Fibroblast of skin of right quadriceps (primary cell): ENCODE measurements at regions not wholly inside any gene's neighbourhood (a gene's known extent, or its start where the extent isn't known, plus 50 kb on each side); places are given as distances from the start of the nearest gene placed in this dataset.

Experiments
- DNase-seq: peaks from one replicate; pipeline ENCODE4 v3.0.0-alpha.2; 2013

GRCh38 chr1:244224487-244225430 is 173.7 kb downstream of the ZBTB18 start:
- DNase-seq = peak; percentile 26

GRCh38 chr1:244226435-244226834 is 175.4 kb downstream of the ZBTB18 start:
- DNase-seq = peak; percentile 53

DNA sequence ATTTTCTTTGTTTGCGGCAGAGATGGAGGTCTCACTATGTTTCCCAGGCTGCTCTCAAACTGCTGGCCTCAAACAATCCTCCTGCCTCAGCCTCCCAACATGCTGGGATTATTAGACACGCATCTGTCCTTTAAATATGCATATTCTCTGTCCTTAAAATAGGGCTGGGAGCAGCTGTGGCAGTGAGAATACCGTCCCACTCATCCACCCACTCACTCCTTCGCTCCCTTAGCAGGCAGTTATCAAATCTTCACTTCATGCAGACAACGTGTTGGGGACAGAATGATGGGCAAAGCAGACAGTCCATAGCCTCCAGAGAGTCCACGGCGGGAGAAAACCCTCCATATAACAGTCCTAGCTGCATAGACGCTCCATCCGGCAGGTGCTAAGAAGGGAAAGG is 179.4 kb downstream of the ZBTB18 start:
- DNase-seq = no peak

DNA sequence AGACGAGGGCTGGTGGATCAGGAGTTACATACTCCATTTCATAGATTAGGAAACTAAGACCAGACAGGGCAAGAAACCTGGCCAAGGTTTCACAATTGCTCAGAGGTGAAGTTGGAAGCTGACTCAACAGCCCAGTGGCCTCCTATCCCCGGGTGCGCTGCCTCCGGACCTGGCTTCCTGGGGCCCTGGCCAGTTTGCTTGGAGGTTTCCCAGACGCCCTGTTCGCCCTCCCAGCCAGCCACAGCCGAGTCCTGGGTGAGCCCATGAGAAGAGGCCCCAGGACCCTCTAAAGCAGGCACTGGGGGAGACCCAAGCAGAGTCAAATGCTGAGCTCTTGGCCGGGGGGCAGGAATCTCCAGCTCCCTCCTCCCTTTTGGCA is 180.1 kb downstream of the ZBTB18 start:
- DNase-seq = no peak

- DNase-seq = peak; percentile 45
Observed at GRCh38 chr1:244231572-244232315, 180.7 kb downstream of the ZBTB18 start.

DNA sequence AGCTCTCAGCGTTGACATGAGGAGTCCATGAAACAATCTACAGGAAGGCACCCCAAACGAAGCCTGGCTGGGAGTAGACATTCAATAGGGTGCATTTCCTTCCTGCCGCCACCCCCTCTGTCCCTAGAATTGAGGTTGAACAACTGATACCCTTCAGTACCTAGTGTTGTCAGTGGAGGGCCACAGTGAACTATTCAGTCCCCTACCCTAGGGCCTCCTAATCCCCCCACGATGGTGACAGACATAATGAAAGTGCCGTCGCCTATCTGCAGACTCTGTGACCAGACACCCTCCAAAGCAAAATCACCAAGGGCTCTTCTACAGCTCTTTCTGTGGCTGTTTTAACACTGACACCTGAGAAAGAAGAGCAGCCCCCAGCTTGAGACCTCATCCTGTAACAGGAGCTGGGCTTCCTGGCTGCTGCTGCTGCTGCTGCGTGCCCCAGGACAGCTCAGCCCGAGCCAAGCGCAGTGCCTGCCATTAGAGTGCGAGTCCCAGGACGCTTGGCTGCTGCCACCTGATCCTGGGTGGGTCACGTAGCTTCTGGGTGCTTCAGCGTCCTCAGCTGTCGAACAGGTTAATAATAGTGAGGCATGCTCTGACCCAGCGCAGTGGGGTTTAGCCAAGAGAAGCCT is 183.0 kb downstream of the ZBTB18 start:
- DNase-seq = no peak

GRCh38 chr1:244235157-244235556 is 184.1 kb downstream of the ZBTB18 start:
- DNase-seq = no peak

DNA sequence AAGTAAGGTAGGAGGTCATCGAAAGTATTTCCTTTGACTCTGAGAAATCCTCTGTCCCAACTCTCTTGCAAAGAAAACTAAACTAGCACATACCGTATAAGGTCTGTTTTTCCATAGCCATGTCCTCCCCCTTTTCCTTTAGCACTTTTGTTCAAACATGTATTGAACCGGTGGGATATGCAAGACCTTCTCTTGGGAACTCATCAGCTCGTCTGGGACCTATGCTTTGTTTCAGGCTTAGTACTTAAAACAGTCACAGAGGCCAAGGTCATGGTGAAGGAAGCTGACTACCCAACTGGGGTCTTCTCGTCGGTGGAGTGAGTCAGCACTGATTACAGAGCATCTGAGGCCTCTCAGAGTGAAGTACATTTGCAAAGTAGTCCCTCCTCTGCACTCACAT is 185.0 kb downstream of the ZBTB18 start:
- DNase-seq = peak; percentile 15

DNA sequence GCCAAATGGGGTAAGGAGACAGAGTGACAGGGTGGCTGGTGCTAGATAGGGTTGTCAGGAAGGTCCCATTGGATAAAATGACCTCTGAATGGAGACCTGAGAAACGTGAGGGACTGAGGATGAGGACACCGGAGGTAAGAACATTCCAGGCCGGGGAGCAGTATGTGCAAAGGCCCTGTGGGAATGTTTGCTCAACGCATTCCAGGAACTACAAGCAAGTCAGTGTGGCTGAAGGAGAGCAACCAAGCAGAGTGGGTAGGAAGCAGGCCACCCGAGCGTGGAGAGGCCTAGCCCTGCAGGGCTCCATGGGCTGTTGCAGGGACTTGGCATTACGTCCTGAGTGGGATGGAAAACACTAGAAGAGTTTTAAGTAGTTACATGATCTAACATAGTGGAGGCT is 185.6 kb downstream of the ZBTB18 start:
- no peak for DNase-seq

- DNase-seq = no peak
Observed at GRCh38 chr1:244237445-244237844, 186.4 kb downstream of the ZBTB18 start.

- no peak for DNase-seq
Observed at GRCh38 chr1:244239261-244239770, 188.2 kb downstream of the ZBTB18 start.

- DNase-seq = no peak
Observed at GRCh38 chr1:244241438-244241837, 190.4 kb downstream of the ZBTB18 start.

DNA sequence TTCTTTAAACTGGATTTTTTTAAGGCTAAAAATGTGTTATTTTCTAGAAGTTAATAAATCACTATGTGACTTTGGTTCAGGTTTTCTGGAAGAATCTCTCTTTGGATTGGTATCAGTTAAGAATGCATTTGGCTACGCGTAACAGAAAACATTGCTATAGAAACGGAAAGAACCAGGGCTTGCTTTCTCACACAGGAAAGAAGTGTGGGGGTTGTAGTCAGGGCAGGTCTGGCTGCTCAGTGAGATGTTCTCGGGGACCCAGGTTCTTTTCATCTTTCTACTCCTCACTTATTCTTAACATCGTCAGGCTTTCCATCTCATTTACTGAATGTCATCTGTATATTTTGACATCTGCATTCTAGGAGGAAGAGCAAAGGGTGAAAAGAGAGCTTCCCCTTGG is 191.4 kb downstream of the ZBTB18 start:
- DNase-seq = no peak

- no peak for DNase-seq
Observed at GRCh38 chr1:244246334-244246733, 195.3 kb downstream of the ZBTB18 start.

- DNase-seq = no peak
Observed at GRCh38 chr1:244248426-244248825, 197.3 kb downstream of the ZBTB18 start.

GRCh38 chr1:244252211-244252610 is 199.5 kb downstream of the ADSS2 start:
- DNase-seq = no peak

GRCh38 chr1:244254467-244254866 is 197.2 kb downstream of the ADSS2 start:
- DNase-seq = no peak

GRCh38 chr1:244255426-244255965 is 196.2 kb downstream of the ADSS2 start:
- no peak for DNase-seq

DNA sequence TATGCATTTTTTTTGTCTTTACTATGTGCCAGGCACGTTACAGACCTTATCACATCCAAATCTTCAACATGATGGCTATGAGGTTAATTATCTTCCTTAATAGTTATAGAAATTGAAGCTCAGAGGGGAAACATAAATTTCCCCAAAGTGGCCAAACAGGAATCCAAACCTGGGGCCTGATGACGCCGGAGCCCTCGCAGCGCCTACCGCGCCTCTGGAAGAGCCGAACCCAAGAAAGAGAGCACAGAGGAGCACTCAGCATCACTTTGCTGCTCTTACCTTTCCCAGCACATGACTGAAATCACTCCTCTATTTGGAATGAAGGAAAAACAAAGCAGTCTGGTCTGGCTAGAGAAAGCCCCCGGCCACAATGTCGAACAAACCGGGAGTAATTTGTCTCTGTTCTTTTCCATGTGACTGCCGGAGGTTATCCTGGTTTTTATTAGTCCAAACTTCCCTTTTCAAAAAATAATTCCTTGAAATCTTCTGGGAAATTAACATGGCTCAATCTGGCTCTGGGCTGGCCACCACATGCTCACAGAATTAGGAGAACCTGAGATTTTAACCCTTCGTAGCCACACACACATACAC is 195.5 kb downstream of the ADSS2 start:
- DNase-seq = no peak

GRCh38 chr1:244264163-244264562 is 187.5 kb downstream of the ADSS2 start:
- no peak for DNase-seq

- DNase-seq = no peak
Observed at GRCh38 chr1:244265507-244265906, 186.2 kb downstream of the ADSS2 start.

GRCh38 chr1:244269169-244269568 is 182.5 kb downstream of the ADSS2 start:
- no peak for DNase-seq

- DNase-seq = no peak
Observed at GRCh38 chr1:244271004-244271403, 180.7 kb downstream of the ADSS2 start.
